ENCODE measurements at regions not wholly inside any gene's neighbourhood (a gene's known extent, or its start where the extent isn't known, plus 50 kb on each side); places are given as distances from the start of the nearest gene placed in this dataset.
"Not testable (repeated sequence)": the region's sequence is repeated elsewhere in the genome, so short reads cannot be mapped to it uniquely, and the experiment has no call there.

DNA sequence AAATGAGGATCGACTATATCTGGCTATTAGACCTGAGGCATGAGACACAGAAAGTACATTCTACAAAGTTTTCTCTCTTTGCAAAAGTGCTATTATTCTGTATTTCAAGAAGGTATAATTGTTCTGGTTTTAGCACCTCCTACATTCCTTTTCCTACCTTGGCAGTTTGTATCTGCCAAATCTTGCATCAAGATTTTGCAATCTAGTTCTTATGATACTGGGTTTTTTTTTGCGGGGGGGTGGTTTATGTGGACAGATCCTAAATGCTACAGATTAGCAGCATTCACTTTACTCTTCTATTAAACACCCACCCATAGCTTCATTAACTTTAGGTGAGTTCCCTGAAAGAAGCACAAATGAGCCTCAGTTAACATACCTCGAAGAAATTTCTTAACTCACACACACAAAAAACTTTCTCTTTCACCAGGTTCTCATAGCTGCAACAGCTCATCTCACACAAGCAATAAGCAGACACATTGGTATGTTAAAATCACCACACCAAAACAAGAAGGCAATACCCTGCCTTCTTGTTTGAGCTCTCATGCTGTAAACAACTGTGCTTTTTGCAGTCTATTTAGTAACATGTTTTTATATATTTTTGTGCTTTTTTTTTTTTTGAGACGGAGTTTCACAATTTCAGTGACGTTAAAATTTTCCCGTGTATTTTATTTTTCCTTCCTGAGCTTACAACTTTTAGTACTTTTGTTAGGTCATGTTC is 73.0 kb upstream of the VGLL4 start:
- in situ Hi-C loops (cut with MboI; ENCODE audit: low pct_unique_long_range_greater_than_20kb, low sequenced_read_pairs): no loop called here
- no peak for DNase-seq

DNA sequence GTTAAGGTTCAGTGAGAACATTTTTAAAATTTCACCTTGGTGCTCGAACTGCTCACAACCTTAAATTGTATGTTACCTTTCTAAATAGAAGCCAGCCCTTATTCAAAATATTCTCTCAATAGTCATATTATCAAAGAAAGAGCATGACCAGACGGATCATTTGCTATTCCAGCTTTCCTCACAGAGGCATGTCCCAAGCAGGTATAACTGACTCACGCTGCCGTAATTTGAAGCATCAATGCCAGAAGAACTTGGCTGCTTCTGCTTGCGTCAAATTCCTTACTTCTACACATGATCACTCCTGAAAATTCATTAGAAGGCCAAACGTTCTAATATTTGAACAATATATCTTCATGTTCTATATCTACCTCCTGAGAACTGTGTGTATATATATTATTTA is 69.5 kb upstream of the VGLL4 start:
- in situ Hi-C loops (cut with MboI; ENCODE audit: low pct_unique_long_range_greater_than_20kb, low sequenced_read_pairs): no loop called here
- DNase-seq: no peak

DNA sequence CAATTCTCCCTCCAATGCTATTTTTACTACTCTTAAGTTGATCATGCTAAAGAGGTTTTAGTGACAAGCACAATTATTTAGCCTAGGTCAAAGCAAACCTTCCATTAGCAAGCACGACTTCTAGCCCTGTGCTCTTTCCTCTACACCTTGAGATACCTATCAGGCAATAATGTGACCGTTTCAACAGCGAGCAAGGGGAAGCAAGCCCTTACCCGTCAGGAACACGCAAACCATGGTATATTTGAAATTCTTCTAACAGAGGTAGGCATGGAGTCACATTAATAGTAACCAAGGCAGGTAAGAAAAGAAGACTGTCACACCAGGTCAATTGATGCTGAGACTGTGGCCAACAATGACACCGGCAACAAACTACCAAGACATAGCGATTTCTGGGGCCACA is 68.9 kb upstream of the VGLL4 start:
- in situ Hi-C loops (cut with MboI; ENCODE audit: low pct_unique_long_range_greater_than_20kb, low sequenced_read_pairs): no loop called here
- DNase-seq: no peak

DNA sequence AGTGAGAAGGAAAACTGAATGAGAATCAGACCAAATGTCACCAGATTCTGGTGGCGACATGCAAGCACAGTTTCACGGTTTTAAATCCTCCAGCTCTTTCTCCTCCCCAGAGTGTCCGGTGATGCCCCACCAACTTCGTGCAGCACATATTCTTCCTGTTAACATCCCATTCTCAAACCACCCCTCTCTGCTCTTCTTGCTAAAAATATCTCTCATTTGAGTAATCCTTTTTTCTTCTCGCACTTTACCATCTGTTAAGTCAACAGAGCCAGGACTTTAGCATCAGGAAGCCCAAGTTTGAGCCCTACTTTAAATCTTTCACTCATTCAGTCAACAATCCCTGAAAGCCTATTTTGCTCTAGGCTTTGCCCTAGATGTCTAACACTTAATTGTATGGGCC is 68.2 kb upstream of the VGLL4 start:
- in situ Hi-C loops (cut with MboI; ENCODE audit: low pct_unique_long_range_greater_than_20kb, low sequenced_read_pairs): no loop called here
- no peak for DNase-seq

DNA sequence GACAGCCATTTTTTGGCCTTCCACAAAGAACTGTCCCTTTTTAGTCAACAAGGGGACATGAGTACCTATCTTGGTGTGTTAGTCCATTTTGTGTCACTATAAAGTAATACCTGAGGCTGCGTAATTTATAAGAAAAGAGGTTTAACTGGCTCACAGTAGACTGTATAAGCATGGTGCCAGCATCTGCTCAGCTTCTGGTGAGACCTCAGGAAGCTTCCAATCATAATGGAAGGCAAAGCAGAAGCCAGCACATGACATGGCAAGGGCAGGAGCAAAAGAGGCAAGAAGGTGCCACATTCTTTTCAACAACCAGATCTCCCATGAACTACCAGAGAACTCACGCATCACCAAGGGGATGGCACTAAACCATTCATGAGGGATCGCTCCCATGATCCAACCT is 66.1 kb upstream of the VGLL4 start:
- in situ Hi-C loops (cut with MboI; ENCODE audit: low pct_unique_long_range_greater_than_20kb, low sequenced_read_pairs): no loop called here
- no peak for DNase-seq

DNA sequence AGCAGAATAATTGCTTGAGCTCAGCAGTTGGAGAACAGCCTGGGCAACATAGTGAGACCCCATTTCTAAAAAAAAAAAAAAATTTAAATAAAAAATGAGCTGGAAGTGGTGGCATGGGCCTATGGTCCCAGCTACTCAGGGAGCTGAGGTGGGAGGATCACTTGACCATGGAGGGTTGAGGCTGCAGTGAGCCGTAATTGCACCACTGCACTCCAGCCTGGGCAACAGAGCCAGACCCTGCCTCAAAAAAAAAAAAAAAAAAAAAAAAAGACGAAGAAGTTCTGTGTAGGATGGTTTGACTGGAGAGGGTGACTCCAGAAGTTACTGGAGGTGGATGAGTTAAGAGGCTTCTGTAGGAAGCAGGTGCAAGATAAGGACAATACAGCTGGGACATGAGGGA is 63.4 kb upstream of the VGLL4 start:
- DNase-seq; in situ Hi-C loops (cut with MboI; ENCODE audit: low pct_unique_long_range_greater_than_20kb, low sequenced_read_pairs): not testable (repeated sequence)

DNA sequence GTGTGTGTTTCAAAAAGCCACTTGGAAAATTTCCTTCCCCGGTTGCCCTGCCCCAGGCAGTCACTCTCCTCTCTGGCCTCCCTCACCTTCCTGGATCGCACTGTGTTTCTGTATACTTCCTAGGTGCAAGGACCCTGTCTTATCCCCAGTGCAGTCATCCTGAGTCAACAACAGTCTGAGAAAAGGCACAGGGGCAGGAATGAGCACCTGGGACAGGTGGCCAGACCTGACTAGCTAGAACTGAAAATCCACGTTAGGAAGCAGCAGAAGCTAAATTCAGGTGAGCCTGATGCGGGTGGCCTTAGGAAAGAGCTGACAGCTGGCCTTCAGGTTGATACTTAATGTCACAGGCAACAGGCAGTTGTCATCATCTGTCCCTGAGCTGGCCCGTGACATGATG is 62.9 kb upstream of the VGLL4 start:
- in situ Hi-C loops (cut with MboI; ENCODE audit: low pct_unique_long_range_greater_than_20kb, low sequenced_read_pairs): no loop called here
- no peak for DNase-seq

DNA sequence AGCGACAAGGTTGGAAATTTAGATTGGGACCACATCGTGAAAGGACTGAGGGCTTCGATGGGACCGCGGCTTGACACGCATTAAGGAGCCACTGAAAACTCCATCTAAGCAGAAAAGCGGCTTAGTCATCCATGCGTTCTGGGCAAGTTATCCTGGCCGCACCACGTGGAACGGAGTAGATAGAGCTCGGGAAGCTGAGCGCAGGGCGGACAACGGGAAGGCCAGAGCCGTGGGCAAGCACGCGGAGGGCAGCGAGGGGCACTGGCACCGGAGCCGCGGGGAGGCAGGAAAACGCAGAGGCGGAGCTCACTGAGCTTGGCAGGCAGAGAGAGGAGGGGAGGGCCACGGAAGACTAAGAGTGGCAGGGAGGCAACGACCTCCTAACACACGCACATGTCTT is 61.3 kb upstream of the VGLL4 start:
- no peak for DNase-seq
- in situ Hi-C loops (cut with MboI; ENCODE audit: low pct_unique_long_range_greater_than_20kb, low sequenced_read_pairs): no loop called here

DNA sequence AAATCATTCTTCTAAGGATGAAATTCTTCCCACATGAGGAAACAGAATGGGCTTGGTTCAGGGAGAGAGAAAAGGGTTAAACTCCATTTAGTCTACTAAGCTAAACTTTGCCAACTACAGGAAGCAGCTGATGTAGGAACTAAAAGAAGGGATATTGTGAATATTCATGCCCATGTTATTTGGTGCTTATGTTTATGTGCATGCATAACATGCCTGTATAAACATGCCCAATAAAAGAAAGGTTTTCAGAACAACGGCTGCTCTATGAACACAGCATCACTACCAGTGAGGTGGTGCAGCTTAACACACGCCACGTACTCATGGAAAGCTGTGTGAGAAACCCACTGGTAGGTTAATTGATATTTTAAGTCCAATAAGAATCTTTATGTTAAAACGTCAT is 59.4 kb upstream of the VGLL4 start:
- in situ Hi-C loops (cut with MboI; ENCODE audit: low pct_unique_long_range_greater_than_20kb, low sequenced_read_pairs): no loop called here
- DNase-seq: no peak

DNA sequence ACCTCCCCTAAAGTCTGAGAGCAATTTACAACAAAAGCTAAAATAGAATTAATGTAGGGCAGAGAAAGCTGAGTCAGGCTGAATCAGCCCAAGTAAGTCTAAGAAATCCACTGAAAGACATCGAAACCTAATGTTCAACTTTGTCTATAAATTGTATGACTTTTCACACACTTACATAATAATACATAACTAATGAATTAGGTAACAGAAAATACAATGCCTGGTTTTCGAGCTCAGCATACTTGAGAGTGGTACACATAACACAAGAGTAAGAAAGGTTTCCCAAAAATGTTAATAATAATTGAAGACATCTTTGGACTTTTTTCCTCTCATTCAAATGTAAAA is 55.3 kb upstream of the VGLL4 start:
- DNase-seq: no peak
- in situ Hi-C loops (cut with MboI; ENCODE audit: low pct_unique_long_range_greater_than_20kb, low sequenced_read_pairs): no loop called here

DNA sequence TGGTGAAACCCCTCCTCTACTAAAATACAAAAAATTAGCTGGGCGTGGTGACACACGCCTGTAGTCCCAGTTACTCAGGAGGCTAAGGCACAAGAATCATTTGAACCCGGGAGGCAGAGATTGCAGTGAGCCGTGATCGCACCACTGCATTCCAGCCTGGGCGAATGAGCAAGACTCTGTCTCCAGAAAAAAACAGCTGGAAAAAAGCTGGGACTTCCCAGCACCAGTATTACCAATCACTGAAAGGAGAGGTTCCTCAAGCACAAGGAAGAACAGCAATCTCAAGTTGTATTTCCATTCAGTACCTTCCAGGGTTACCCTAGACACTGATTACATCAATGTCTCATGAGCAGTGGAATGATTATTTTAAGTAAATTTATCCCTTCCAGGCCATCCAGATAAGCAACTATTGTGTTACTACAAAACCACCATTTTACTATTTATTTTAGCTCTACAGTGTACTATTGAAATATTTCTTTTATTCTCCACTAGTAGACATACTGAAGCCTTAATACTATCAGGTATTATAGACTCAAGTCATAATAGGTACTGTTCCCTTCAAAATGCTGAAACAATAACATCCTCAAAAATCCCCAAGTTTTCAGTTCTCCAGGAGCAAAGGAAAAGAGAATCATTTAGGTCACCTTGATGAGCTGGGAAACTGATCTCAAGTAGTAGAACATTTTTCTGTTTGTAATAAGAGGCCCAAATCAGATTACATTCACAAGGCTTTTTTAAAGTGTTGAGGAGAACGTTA is 54.8 kb upstream of the VGLL4 start:
- in situ Hi-C loops (cut with MboI; ENCODE audit: low pct_unique_long_range_greater_than_20kb, low sequenced_read_pairs): no loop called here
- DNase-seq: no peak

DNA sequence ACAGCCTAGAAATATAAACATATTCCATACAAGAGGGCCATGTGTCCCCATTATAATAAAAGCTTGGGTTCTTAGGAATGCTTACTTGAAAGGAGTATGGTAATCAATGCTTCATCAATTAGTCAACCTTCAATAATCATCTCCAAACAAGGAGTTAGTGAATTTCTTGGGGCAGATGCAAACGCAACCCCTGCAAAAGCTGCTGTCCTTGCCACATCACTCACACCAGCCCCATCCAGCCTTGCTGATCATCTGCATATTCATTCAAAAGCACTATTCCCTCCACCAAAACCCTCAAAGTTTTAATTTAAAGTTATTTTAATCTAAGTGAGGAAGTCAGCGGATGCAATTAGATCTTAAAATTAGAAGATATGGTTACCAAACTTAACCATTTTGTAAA is 54.0 kb upstream of the VGLL4 start:
- DNase-seq: no peak
- in situ Hi-C loops (cut with MboI; ENCODE audit: low pct_unique_long_range_greater_than_20kb, low sequenced_read_pairs): no loop called here

DNA sequence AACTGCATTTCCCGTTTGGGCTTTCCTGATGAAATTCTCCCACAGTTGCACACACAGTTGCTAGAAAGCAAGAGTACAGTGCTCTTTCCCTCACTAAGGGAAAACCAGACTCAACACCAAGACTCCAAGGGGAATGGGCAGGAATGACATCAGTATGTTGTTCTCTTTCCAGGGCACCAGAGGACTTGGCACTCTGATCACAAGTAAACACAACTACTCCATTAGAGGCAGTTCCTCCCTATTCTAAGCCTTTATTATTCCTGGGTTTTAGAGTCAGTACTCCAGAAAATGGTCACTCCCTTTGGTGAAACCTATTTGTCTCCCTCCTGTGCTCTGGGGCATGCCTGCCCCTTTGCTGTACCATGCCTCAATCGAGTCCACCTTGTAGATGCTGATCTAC is 52.3 kb upstream of the VGLL4 start:
- in situ Hi-C loops (cut with MboI; ENCODE audit: low pct_unique_long_range_greater_than_20kb, low sequenced_read_pairs): no loop called here
- no peak for DNase-seq

Data from KBM-7 (cell line).